Upper lobe of right lung (tissue), 1 donor: ENCODE measurements at regions not wholly inside any gene's neighbourhood (a gene's known extent, or its start where the extent isn't known, plus 50 kb on each side); places are given as distances from the start of the nearest gene placed in this dataset.

Experiments
- ATAC-seq: fragments of 200-7000 bp; cut with Tn5 transposase; one replicate; pipeline ENCODE4 v1.9.1; 2020; ENCODE audit warnings: mild to moderate bottlenecking, moderate library complexity
- DNase-seq: peaks from one replicate; pipeline ENCODE4 v3.0.0-alpha.2; 2020
- H3K27ac ChIP-seq: fragments of 200-600 bp; one replicate; pipeline ENCODE4 v1.8.0; 2022
- H3K27me3 ChIP-seq: fragments of 200-600 bp; one replicate; pipeline ENCODE4 v1.8.0; 2022; ENCODE audit warnings: mild to moderate bottlenecking
- H3K36me3 ChIP-seq: fragments of 200-600 bp; one replicate; pipeline ENCODE4 v1.8.0; 2022
- H3K4me1 ChIP-seq: fragments of 200-600 bp; one replicate; pipeline ENCODE4 v1.8.0; 2022
- H3K4me3 ChIP-seq: fragments of 200-600 bp; one replicate; pipeline ENCODE4 v1.8.0; 2022; ENCODE audit warnings: mild to moderate bottlenecking
- H3K9me3 ChIP-seq: fragments of 200-600 bp; one replicate; pipeline ENCODE4 v1.8.0; 2022
- intact Hi-C: fragments of 100-400 bp; cut with DNase I; formaldehyde crosslinking; loops from one replicate; pipeline ENCODE4 v1.11.0; 2022
- TF ChIP-seq, protein P1 (sequence below): fragments of 200-600 bp; IDR thresholded peaks from one replicate; pipeline ENCODE4 v1.8.0; 2022; ENCODE audit warnings: antibody characterized with exemption
- donor health status: DM: no; HTN: yes; CAD: no; lungs with severe emphysema.

DNA sequence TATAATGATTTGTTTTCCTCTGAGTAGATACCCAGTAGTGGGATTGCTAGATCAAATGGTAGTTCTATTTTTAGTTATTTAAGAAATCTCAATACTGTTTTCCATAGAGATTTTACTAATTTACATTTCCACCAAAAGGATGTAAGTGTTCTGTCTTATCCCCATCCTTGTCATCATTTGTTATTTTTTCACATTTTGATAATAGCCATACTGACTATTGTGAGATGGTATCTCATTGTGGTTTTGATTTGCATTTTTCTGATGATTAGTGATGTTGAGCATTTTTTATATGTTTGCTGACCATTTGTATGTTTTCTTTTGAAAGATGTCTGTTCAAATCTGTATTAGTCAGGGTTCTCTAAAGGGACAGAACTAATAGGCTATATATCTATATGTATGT, 160.0 kb upstream of the TMEM229A start:
- intact Hi-C loops = no loop called here
- no peak overlapping the region for H3K4me3 ChIP-seq
- no peaks in the 10 kb centered on the region for H3K36me3 ChIP-seq
- no peak overlapping the region for H3K27ac ChIP-seq
- no peaks in the 10 kb centered on the region for H3K27me3 ChIP-seq
- no peaks in the 10 kb centered on the region for H3K9me3 ChIP-seq
- DNase-seq = no peak
- ATAC-seq = no peak
- TF ChIP-seq, protein P1, sequence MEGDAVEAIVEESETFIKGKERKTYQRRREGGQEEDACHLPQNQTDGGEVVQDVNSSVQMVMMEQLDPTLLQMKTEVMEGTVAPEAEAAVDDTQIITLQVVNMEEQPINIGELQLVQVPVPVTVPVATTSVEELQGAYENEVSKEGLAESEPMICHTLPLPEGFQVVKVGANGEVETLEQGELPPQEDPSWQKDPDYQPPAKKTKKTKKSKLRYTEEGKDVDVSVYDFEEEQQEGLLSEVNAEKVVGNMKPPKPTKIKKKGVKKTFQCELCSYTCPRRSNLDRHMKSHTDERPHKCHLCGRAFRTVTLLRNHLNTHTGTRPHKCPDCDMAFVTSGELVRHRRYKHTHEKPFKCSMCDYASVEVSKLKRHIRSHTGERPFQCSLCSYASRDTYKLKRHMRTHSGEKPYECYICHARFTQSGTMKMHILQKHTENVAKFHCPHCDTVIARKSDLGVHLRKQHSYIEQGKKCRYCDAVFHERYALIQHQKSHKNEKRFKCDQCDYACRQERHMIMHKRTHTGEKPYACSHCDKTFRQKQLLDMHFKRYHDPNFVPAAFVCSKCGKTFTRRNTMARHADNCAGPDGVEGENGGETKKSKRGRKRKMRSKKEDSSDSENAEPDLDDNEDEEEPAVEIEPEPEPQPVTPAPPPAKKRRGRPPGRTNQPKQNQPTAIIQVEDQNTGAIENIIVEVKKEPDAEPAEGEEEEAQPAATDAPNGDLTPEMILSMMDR = no peak
- H3K4me1 ChIP-seq = no peaks in the 10 kb centered on the region

DNA sequence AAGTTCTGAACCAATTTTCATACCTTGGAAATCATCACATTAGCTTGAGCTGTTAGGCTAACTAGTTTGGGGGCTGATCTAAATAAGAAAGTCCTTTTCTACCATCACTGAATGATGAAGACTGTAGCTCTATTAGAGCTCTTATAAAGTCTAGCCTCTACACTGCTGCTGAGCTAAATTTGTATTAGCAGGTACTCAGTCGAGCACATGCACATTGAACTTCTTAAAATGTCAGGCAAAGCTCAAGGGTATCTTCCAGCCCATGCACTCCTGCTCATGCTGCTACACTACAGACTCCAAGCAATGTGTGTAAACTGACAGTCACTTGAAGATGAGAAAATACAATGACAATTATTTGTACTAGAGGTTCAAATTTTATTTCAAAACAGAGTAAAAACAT, 158.8 kb upstream of the TMEM229A start:
- ATAC-seq (no peak), DNase-seq (no peak)
- Histone ChIP-seq H3K27me3 (no peaks in the 10 kb centered on the region), H3K27ac (no peak overlapping the region), H3K9me3 (no peaks in the 10 kb centered on the region), H3K4me3 (no peak overlapping the region), H3K36me3 (no peaks in the 10 kb centered on the region), H3K4me1 (no peaks in the 10 kb centered on the region)
- intact Hi-C loops = no loop called here
- TF ChIP-seq, protein P1 = no peak

DNA sequence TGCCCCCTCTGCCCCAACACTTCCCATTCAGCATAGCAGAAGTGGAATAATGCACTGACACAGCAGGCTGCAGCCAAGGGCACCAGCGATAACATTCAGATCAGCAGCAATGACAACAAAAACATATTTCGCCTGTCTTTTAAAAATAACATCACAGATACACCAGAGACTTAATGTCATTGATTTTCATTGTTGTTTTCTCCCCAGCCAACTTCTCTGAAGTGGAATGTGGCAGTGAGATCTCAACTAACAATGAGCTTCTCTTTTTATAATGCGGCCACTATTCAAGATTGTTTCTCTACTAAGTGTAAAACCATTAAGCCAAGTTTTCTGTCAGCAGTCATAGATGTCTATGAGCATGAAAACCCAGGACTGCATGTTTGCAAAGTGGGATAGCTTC, 158.2 kb upstream of the TMEM229A start:
- ATAC-seq = no peak
- no peak overlapping the region for H3K4me3 ChIP-seq
- no peak for DNase-seq
- no peak overlapping the region for H3K27ac ChIP-seq
- no peaks in the 10 kb centered on the region for H3K27me3 ChIP-seq
- intact Hi-C loops = no loop called here
- TF ChIP-seq, protein P1 = no peak
- H3K36me3 ChIP-seq = no peaks in the 10 kb centered on the region
- no peaks in the 10 kb centered on the region for H3K9me3 ChIP-seq
- H3K4me1 ChIP-seq = no peaks in the 10 kb centered on the region

DNA sequence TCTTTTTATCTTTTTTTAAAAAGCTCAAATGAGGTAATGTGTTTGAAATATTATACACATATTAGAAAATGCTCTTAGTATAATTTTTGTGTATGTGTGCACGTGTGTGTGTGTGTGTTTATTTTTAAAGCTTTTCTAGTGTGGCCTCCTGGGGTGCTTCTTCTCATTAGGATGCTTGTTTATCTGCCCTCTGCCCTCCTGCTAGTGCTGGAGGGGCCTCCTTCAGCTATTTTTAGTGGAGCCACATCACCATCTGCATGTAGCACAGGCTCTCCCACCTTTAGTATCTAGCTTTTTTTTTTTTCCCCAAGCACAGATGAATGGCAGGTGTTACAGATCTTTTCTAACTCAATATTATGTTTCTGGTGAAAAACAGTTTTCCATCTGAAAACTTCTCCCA, 155.7 kb upstream of the TMEM229A start:
- Histone ChIP-seq H3K4me3 (no peak overlapping the region), H3K27me3 (no peaks in the 10 kb centered on the region), H3K27ac (no peak overlapping the region), H3K9me3 (no peaks in the 10 kb centered on the region), H3K36me3 (no peaks in the 10 kb centered on the region), H3K4me1 (no peaks in the 10 kb centered on the region)
- DNase-seq (no peak), ATAC-seq (no peak)
- intact Hi-C loops = no loop called here
- TF ChIP-seq, protein P1 = no peak

DNA sequence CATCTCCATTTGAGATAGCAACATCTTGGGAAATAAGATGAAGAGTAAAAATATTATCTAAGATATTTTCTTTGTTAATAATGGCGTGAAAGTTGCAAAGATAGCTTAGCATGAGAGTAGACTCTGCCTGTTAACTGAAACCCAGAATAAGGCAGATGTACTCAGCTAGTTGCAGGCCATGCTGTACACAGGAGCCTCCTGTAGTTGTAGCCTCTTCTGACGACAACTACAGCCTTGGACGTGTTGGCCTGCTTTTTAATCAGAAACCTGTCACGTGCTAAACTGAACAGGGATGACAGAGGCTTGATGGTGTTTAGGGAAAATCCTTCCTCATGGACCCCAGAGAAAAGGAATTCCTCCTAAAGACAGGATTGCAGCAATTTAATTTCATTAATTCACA, 155.1 kb upstream of the TMEM229A start:
- Histone ChIP-seq H3K4me1 (no peaks in the 10 kb centered on the region), H3K27me3 (no peaks in the 10 kb centered on the region), H3K27ac (no peak overlapping the region), H3K9me3 (no peaks in the 10 kb centered on the region), H3K36me3 (no peaks in the 10 kb centered on the region), H3K4me3 (no peak overlapping the region)
- no peak for DNase-seq
- TF ChIP-seq, protein P1 = no peak
- intact Hi-C loops = no loop called here
- no peak for ATAC-seq

DNA sequence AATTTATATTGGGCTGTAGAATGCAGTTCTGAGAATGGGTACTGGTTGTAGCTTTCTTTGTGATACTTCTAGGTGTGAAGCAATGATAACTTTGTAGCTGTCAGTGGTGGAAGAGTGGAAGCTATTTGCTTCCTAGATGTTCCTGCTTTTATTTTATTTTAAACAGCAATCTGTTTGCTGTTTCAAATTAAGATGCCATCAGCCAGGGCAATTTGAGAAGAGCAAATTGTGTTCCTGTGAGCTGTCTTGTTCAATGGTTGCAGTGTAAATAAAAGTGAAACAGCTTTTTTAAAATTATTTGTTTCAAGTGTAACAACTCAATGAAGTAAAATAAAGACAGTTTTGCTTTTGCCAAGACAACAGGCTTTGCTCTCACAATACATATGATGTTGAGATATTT, 150.8 kb upstream of the TMEM229A start:
- intact Hi-C loops = no loop called here
- Histone ChIP-seq H3K4me1 (no peaks in the 10 kb centered on the region), H3K27me3 (no peaks in the 10 kb centered on the region), H3K9me3 (no peaks in the 10 kb centered on the region), H3K36me3 (no peaks in the 10 kb centered on the region), H3K4me3 (no peak overlapping the region), H3K27ac (no peak overlapping the region)
- TF ChIP-seq, protein P1 = no peak
- ATAC-seq = no peak
- DNase-seq = no peak
